ENCODE measurements at regions not wholly inside any gene's neighbourhood (a gene's known extent, or its start where the extent isn't known, plus 50 kb on each side); places are given as distances from the start of the nearest gene placed in this dataset.

DNA sequence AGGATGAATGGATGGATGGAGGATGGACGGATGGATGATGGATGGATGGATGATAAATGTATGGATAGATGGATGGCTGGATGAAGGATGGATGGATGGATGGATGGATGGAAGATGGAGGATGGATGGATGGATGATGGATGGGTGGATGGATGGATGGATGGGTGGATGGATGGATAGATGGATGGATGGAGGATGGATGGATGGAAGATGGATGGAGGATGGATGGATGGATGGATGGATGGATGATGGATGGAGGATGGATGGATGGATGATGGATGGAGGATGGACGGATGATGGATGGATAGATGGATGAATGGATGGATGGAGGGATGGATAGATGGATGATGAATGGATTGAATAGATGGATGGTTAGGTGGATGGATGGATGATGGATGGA lies 210.6 kb upstream of the IGF1R start:
- TF ChIP-seq CTCF (IDR thresholded peaks at IDR 0.05) (no peak), ELK1 (IDR thresholded peaks at IDR 0.05; ENCODE audit: low read depth, low read length) (no peak), CEBPB (IDR thresholded peaks at IDR 0.05) (no peak), HMGXB4 (CRISPR knock-in tag; IDR thresholded peaks at IDR 0.05; ENCODE audit: borderline replicate concordance) (no peak), ZSCAN20 (CRISPR knock-in tag; IDR thresholded peaks at IDR 0.05) (no peak), RCOR1 (IDR thresholded peaks at IDR 0.05; ENCODE audit: low read depth, low read length) (no peak), KDM1A (IDR thresholded peaks at IDR 0.05; ENCODE audit: low read depth) (no peak), RFX5 (IDR thresholded peaks at IDR 0.05) (no peak)

Data from A549 (cell line).